GM19240 (cell line): ENCODE measurements at regions not wholly inside any gene's neighbourhood (a gene's known extent, or its start where the extent isn't known, plus 50 kb on each side); places are given as distances from the start of the nearest gene placed in this dataset.

Source experiments
- DNase-seq: peaks from one replicate; pipeline ENCODE4 v3.0.0; 2011; ENCODE audit warnings: low spot score; ENCODE audit not compliant: insufficient read length

GRCh38 chr3:145519398-145520047 is 641.5 kb downstream of the PLOD2 start:
- no peak for DNase-seq

DNA sequence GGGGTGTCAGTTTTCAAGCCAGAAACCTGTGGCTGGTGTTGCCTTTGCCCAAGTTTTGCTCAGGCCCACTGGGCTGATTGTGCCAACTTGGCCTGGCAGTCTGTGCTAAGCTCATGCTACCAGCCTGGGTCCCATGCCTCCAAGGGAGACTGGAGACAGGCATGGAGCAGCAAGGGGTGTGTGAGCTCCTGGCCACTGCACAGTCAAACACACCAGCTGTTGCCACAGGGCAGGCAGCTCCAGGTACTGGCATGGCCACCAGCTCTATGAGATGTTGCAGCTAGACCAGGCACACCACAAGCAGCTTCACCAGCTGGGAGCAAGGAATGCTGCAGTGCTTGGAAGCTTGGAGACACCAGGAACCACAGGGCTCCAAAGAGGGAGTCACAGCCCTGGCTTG is 638.8 kb downstream of the PLOD2 start:
- no peak for DNase-seq

DNA sequence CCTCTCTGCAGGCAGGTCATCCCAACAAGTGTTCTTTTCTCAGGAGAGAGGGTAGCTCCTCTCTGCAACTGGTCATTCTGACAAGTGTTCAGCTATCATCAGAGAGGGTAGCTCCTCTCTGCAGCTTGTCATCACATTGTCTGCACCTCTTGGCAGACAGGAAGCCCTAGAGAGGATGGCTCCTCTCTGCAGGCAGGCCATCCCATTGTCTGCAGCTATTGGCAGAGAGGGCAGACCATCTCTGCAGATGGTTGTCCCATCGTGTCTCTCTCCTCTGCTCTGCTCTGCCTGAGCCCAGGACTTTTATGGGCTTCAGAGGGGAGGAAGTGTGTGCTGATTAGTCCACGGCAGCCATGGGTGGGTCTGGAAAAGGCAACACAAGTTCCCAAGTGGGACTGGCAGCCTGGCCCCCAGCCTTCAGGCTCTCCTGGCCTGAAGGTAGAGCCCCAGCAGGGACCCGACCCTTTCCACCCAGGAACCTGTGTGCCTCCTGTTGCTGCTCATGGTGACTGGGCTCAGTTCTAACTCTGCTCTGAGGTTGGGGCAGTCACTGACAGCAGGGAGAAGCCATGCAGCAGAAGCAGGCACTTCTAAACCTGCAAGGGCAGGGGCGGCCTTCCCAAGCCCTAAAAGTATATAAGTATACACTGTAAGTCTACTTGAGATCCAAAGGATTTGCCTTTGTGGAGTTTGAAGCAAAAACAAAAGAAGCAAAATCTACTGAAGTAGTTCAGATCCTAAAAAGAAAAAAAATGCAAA is 637.9 kb downstream of the PLOD2 start:
- no peak for DNase-seq

GRCh38 chr3:145531548-145531947 is 629.4 kb downstream of the PLOD2 start:
- DNase-seq, result no peak

DNA sequence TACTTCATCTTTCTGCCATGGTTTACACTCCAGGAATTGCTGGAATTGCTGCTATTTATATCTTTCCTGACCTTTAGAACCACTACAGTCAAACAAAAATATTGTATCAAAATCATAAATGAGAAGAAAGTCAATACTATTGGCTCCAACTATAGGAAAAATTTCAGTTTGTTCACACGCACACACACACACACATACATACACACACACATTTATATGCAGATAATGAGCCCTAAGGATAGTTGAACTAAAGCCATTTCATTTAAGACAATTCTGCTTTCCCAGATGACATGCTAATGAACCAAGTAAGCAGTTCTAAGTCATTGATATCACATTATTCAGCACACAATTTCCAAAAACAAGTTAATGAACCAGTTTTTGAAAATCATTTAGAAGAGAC is 627.3 kb downstream of the PLOD2 start:
- no peak for DNase-seq

DNA sequence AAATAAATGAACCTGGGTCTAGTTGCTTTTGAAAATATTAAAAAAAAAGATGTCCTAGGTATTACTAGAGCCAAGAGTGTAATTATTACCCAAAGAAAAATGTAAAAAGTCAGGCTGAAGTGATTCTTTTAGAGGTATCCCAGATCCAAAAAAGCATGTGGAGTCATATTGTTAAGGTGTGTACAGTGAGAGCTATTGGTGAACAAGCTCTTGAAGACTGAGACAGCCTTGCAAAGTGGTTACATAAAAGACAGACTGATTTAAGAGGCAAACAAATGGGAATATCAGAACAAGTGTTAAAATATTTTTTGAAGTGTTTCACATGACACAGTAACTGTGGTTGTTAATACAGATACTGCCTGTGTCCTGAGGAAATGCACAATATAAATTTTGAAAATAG is 624.5 kb downstream of the PLOD2 start:
- no peak for DNase-seq

- DNase-seq, result no peak
Measured at GRCh38 chr3:145550522-145550921, 610.5 kb downstream of the PLOD2 start.

GRCh38 chr3:145557405-145557804 is 603.6 kb downstream of the PLOD2 start:
- DNase-seq, result no peak

GRCh38 chr3:145578471-145578870 is 582.5 kb downstream of the PLOD2 start:
- no peak for DNase-seq

GRCh38 chr3:145581694-145582093 is 579.3 kb downstream of the PLOD2 start:
- DNase-seq, result no peak

DNA sequence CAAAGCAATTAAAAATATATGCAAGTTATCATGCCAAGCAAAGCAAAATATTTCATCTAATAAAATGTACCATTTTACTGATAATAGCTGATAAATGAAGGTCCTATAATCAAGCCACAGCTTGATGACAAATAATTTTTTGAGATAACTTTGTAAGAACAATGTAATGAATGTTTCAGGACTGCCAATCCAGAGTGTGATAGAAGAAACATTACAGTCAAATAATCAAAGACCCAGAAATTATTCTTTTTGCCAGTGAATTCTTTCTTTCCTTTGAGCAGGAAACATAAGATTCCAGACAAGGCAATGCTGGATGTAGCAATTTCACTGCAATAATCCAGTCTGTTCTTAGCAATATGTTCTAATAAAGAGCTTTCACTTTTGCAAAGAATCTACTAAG is 556.1 kb downstream of the PLOD2 start:
- DNase-seq, result no peak

DNA sequence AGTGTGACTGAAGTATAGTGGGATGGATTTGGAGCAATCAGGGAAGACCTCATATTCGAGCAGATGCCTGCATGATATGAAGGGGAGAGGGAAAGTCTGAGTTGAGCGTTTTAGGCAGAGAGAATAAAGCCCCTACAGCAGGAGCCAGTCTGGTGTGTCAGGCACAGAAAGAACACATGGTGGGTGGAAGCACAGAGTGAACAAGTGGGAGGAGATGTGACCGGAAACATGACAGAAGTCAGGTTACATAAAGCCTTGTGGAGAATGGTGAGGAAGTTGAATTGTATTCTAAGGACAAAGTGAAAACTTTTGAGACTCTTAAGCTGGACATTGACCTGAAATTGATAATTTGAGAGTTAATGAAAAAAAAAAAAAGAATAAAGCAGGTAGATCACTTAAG is 541.0 kb downstream of the PLOD2 start:
- DNase-seq, result no peak

DNA sequence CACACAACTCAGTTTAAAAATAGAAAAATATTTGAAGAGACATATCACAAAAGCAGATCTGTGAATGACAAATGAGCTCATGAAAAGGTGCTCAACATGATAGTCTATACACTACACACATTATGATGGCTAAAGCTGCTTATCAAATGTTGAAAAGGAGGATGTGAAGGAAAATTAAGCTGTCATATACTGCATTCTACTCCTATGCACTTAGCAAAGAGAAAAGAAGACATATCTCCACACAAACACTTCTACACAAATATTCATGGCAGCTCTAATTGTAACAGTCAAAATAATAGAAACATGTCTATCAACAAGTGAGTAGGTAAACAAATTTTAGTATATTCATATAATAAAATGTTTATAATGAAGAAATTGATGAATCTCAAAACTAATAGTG is 540.5 kb downstream of the PLOD2 start:
- no peak for DNase-seq

- no peak for DNase-seq
Measured at GRCh38 chr3:145623349-145623748, 537.6 kb downstream of the PLOD2 start.

GRCh38 chr3:145628211-145628610 is 532.8 kb downstream of the PLOD2 start:
- DNase-seq, result no peak

GRCh38 chr3:145637105-145637504 is 523.9 kb downstream of the PLOD2 start:
- DNase-seq, result no peak

GRCh38 chr3:145639003-145639606 is 521.9 kb downstream of the PLOD2 start:
- DNase-seq, result no peak

GRCh38 chr3:145639875-145640274 is 521.1 kb downstream of the PLOD2 start:
- no peak for DNase-seq

GRCh38 chr3:145648396-145648795 is 512.6 kb downstream of the PLOD2 start:
- DNase-seq, result no peak

- DNase-seq, result no peak
Measured at GRCh38 chr3:145649368-145649887, 511.6 kb downstream of the PLOD2 start.

GRCh38 chr3:145650170-145650569 is 510.8 kb downstream of the PLOD2 start:
- DNase-seq, result no peak

DNA sequence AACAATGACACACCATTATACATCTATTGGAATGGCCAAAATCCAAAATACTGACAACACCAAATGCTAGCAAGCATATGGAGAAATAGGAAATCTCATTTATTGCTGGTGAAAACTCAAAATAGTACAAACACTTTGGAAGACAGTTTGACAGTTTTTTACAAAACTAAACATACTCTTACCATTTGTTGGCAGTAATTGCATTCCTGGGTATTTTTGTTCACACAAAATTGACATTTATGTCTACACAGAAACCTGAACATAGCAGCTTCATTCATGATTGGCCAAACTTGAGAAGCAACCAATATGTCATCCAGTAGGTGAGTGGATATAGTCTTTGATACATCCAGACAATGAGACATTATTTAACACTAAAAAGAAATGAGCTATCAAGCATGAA is 489.9 kb downstream of the PLOD2 start:
- no peak for DNase-seq

DNA sequence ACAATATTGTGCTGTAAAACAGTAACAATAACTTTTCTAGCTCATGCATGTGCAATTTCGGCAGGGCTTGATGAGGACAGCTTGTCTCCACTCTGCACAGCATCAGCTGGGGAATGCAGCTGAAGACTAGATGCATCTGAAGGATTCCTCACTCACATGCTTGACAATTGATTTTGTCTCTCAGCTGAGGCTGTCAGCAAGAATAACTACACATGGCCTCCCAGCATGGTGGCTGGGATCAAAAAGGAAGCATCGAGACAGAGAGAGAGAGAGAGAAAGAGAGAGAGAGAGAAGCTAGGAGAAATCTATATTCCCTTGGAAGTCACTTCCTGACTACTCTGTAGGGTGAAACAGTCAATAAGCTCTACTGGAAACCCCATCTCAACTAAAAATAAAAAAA is 487.1 kb downstream of the PLOD2 start:
- DNase-seq, result no peak
